ENCODE measurements at regions not wholly inside any gene's neighbourhood (a gene's known extent, or its start where the extent isn't known, plus 50 kb on each side); places are given as distances from the start of the nearest gene placed in this dataset.

DNA sequence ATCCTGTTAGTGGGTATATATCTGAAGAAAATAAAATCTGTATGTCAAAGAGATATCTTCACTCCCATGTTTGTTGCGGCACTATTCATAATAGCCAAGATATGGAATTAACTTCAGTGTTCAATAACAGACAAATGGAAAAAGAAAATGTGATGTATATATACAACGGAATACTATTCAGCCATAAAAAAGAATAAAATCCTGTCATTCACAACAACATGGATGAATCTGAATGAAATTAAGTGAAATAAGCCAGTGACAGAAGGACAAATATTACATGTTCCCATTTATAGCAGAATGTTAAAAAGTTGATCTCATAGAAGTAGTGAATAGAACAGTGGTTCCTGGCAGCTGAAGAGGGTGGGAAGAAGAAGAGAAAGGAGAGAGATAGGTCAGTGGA lies 239.1 kb upstream of the RUNX1 start:
- BruUV-seq (replicated peaks): no TSS peak
- ChIA-PET POLR2A (interaction anchor here (0.7 kb wide), 1 partner anchor 34 kb away, joined by 3 read pairs; no protein-coding TSS in a partner anchor), CTCF (interaction anchor here (0.6 kb wide), 1 partner anchor 640 kb away, joined by 3 read pairs; no protein-coding TSS in a partner anchor)

DNA sequence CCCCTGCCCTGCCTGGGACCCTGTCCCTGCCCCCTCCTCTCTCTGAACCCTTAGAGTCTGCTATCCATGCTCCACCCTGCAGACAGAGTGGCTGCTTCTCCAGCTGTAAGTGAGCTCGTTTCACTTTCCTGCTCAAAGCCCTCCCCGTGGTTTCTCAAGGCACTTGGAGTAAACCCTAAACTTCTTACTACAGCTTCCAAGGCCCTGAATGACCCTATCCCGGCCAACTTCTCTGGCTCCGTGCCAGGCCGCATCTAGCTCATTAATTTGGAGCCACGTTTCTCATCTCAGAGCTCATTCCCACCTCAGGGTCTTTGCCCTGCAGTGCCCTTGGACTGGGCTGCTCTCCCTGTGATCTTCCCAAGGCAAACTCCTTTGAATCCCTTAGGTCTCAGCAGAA lies 235.1 kb upstream of the RUNX1 start:
- Mint-ChIP-seq H3K36me3 (ENCODE audit: insufficient read depth, unreplicated experiment) (no peaks in the 10 kb centered on the region), H3K4me3 (ENCODE audit: unreplicated experiment) (no peak overlapping the region), H3K27me3 (ENCODE audit: insufficient read depth, unreplicated experiment) (no peaks in the 10 kb centered on the region), H3K4me1 (ENCODE audit: insufficient read depth, unreplicated experiment) (no peaks in the 10 kb centered on the region), H3K27ac (ENCODE audit: low read depth, unreplicated experiment) (peak overlapping the region; percentile 10), H3K9me3 (ENCODE audit: unreplicated experiment) (peaks cover 15% of the 10 kb centered on the region)
- CTCF ChIA-PET: interaction anchor here (0.6 to 1.1 kb wide), 2 partner anchors 11 to 28 kb away, joined by 3 read pairs; no protein-coding TSS in a partner anchor
- no TSS peak for BruUV-seq (replicated peaks)
- no peak for DNase-seq (ENCODE audit: unreplicated experiment)
- TF ChIP-seq, protein P1, sequence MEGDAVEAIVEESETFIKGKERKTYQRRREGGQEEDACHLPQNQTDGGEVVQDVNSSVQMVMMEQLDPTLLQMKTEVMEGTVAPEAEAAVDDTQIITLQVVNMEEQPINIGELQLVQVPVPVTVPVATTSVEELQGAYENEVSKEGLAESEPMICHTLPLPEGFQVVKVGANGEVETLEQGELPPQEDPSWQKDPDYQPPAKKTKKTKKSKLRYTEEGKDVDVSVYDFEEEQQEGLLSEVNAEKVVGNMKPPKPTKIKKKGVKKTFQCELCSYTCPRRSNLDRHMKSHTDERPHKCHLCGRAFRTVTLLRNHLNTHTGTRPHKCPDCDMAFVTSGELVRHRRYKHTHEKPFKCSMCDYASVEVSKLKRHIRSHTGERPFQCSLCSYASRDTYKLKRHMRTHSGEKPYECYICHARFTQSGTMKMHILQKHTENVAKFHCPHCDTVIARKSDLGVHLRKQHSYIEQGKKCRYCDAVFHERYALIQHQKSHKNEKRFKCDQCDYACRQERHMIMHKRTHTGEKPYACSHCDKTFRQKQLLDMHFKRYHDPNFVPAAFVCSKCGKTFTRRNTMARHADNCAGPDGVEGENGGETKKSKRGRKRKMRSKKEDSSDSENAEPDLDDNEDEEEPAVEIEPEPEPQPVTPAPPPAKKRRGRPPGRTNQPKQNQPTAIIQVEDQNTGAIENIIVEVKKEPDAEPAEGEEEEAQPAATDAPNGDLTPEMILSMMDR (IDR thresholded peaks at IDR 0.05; ENCODE audit: unreplicated experiment): no peak
- intact Hi-C loops (cut with micrococcal nuclease): no loop called here
- POLR2A ChIA-PET: interaction anchor here (0.5 to 2.2 kb wide), 6 partner anchors 11 to 1654 kb away, joined by 3 to 9 read pairs (median 3); no protein-coding TSS in a partner anchor

More for the DNA sequence above, 239.1 kb upstream of the RUNX1 start:
- H3K36me3 Mint-ChIP-seq (ENCODE audit: insufficient read depth, unreplicated experiment): no peaks in the 10 kb centered on the region
- no peaks in the 10 kb centered on the region for H3K4me1 Mint-ChIP-seq (ENCODE audit: insufficient read depth, unreplicated experiment)
- H3K27me3 Mint-ChIP-seq (ENCODE audit: insufficient read depth, unreplicated experiment): no peaks in the 10 kb centered on the region
- H3K9me3 Mint-ChIP-seq (ENCODE audit: unreplicated experiment): peaks cover 15% of the 10 kb centered on the region
- no peak overlapping the region for H3K4me3 Mint-ChIP-seq (ENCODE audit: unreplicated experiment)
- TF ChIP-seq, protein P1 (IDR thresholded peaks at IDR 0.05; ENCODE audit: unreplicated experiment): no peak
- no peak for DNase-seq (ENCODE audit: unreplicated experiment)
- intact Hi-C loops (cut with micrococcal nuclease): no loop called here
- no peak overlapping the region for H3K27ac Mint-ChIP-seq (ENCODE audit: low read depth, unreplicated experiment)

DNA sequence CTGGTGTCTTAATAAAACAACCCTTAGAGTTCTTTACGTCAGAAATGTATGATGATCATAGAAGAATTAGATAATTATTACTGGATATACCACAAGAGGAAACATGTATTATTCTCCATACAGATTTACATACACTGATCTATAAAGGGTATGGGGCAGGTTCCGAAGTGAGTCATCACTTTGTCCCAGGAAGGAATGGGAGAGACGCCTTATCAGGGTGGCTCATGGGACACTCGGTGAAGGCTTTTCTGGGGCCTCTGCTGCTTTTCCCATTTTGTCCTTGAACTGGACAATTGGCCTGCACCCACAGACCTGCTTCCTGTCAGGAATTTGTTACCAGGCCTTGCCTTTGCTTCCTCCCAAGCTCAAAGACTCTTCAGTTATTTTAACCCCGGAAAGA lies 233.8 kb upstream of the RUNX1 start:
- Mint-ChIP-seq H3K27me3 (ENCODE audit: insufficient read depth, unreplicated experiment) (no peaks in the 10 kb centered on the region), H3K4me3 (ENCODE audit: unreplicated experiment) (no peak overlapping the region), H3K27ac (ENCODE audit: low read depth, unreplicated experiment) (no peak overlapping the region), H3K9me3 (ENCODE audit: unreplicated experiment) (peaks cover 6% of the 10 kb centered on the region), H3K4me1 (ENCODE audit: insufficient read depth, unreplicated experiment) (peaks cover 1% of the 10 kb centered on the region), H3K36me3 (ENCODE audit: insufficient read depth, unreplicated experiment) (no peaks in the 10 kb centered on the region)
- TF ChIP-seq, protein P1 (IDR thresholded peaks at IDR 0.05; ENCODE audit: unreplicated experiment): no peak
- intact Hi-C loops (cut with micrococcal nuclease): no loop called here
- DNase-seq (ENCODE audit: unreplicated experiment): no peak
- ChIA-PET CTCF (no interaction called here), POLR2A (interaction anchor here (0.7 kb wide), 1 partner anchor 8 kb away, joined by 3 read pairs; no protein-coding TSS in a partner anchor)
- no TSS peak for BruUV-seq (replicated peaks)

DNA sequence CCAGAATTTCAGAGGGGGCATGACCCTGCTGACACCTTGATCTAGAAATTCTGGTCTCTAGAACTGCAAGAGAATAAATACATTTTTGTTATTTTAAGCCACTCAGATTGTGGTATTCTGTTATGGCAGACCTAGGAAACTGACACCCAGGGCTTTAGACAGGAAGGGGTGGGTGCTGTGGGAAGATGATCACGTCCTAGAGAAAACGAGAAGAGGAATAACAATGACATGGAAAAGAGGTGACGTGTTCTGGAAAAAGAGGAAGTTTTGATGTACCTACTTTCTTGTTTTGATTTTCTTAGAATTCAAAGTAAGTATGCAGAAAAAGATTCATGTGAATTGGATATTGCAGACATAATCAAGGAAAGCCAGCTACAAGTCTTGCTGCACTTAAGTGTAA lies 232.9 kb upstream of the RUNX1 start:
- Mint-ChIP-seq H3K27me3 (ENCODE audit: insufficient read depth, unreplicated experiment) (no peaks in the 10 kb centered on the region), H3K4me1 (ENCODE audit: insufficient read depth, unreplicated experiment) (peaks cover 9% of the 10 kb centered on the region), H3K36me3 (ENCODE audit: insufficient read depth, unreplicated experiment) (no peaks in the 10 kb centered on the region), H3K9me3 (ENCODE audit: unreplicated experiment) (no peaks in the 10 kb centered on the region), H3K27ac (ENCODE audit: low read depth, unreplicated experiment) (no peak overlapping the region), H3K4me3 (ENCODE audit: unreplicated experiment) (no peak overlapping the region)
- TF ChIP-seq, protein P1 (IDR thresholded peaks at IDR 0.05; ENCODE audit: unreplicated experiment): no peak
- intact Hi-C loops (cut with micrococcal nuclease): no loop called here
- no TSS peak for BruUV-seq (replicated peaks)
- ChIA-PET CTCF (no interaction called here), POLR2A (no interaction called here)
- DNase-seq (ENCODE audit: unreplicated experiment): no peak

Data from MCF 10A (cell line).